Kidney tubule cell (primary cell): ENCODE measurements at regions not wholly inside any gene's neighbourhood (a gene's known extent, or its start where the extent isn't known, plus 50 kb on each side); places are given as distances from the start of the nearest gene placed in this dataset.

Experiments
- DNase-seq: peaks from one replicate; pipeline ENCODE4 v3.0.0-alpha.2; 2018; ENCODE audit warnings: low spot score

GRCh38 chr20:63100174-63100925 lies 93.6 kb upstream of the BHLHE23 start:
- DNase-seq: no peak

DNA sequence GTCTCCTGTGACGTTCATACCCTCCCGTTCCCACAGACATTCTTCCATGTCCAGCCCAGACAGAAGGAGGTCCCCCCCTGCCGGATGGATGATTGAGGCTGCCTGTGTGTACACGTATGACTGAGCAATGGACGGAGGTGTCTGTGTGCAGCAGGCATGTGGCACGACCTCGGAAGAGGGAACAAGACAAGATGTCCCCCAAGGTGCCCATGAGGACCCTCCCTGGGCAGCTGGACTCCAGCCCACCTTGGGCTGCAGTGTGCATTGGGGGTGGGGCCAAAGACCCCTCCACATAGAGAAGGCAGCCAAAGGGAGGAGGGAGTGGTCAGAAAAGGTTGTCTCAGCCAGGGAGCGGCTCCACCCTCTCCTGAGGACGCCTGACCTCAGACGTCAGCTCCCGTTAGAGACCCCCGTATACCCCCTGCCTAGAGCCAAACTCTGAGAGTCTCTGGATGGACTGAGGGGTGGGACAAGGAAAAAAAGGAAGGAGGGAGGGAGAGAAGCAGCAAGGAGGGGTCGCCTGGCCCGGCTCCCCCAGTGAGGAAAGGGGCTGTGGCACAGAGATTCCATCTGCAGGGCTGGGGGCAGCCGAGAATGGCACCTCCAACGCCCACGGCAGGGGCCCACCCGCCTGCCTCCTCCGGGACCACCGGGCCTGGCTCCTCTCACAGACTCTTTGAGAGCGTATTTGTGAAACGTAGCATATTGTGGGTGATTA lies 92.9 kb upstream of the BHLHE23 start:
- DNase-seq: no peak

- no peak for DNase-seq
Observed at GRCh38 chr20:63098195-63098810, 91.5 kb upstream of the BHLHE23 start.

DNA sequence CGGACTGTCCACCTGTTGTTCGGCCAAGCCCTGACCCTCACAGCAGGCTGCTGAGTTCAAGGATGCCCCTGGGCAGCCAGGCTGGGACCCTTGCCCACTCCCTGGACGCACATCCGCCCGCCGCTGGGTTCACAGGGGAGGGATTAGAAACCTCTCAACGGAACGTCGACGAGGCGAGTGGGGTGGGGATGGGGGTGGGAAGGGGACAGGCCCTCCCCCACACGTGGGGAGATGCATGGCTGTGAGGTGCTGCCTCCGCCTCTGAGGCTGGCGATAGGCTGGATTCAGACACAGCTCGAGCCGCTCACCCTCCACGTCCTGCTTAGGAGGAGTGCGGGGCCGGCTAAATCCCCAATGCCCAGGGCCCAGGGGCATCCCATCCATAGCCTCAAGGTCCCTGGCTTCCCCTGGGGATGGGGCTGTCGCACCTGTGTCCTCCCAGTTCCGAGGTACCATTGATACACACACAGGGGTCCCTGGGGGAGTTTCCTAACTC lies 90.6 kb upstream of the BHLHE23 start:
- DNase-seq: no peak

GRCh38 chr20:63096681-63097335 lies 90.0 kb upstream of the BHLHE23 start:
- no peak for DNase-seq

GRCh38 chr20:63095718-63096654 lies 89.2 kb upstream of the BHLHE23 start:
- DNase-seq: no peak

- DNase-seq: no peak
Observed at GRCh38 chr20:63094767-63095499, 88.2 kb upstream of the BHLHE23 start.

DNA sequence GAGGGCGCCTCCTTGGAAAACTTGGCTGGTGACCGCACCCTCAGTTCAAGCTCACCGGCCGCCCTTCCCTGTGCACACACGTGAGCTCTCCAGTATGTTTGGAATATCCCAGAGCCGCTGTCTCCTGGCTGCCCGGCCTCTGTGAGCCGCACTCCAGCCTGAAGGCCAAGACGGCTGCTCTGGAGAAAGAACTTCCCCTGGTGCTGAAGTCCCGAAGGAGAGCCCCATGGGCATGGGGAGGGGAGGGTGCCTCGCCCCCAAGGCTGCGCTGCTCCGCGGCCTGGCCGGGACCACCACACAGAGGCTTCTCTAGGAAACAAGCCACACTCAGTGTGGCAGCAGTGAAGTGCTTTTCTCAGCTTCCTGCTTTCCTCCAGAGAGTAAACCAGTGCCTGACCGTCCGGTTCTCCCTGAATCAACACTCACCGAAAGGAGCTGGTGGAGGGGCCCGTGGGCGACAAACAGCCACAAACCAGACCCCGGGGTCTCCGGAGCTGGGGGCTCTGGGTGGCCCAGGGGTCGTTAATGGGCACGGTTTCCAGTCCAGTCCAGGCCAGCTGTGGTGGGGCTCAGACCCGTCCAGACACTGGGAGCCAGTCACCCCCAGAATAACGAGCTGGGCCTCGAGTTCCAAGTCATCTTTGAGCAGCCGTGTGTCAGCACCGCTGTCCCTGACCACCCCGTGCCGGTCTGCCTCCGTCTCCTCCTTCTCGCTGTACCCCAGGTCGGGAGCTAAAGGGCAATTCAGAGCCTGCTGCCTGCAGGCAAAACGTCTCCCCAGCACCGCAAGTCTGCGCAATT lies 87.4 kb upstream of the BHLHE23 start:
- DNase-seq: no peak

- DNase-seq: no peak
Observed at GRCh38 chr20:63092660-63093215, 86.0 kb upstream of the BHLHE23 start.

- no peak for DNase-seq
Observed at GRCh38 chr20:63091901-63092659, 85.3 kb upstream of the BHLHE23 start.

- DNase-seq: no peak
Observed at GRCh38 chr20:63090682-63091571, 84.2 kb upstream of the BHLHE23 start.

DNA sequence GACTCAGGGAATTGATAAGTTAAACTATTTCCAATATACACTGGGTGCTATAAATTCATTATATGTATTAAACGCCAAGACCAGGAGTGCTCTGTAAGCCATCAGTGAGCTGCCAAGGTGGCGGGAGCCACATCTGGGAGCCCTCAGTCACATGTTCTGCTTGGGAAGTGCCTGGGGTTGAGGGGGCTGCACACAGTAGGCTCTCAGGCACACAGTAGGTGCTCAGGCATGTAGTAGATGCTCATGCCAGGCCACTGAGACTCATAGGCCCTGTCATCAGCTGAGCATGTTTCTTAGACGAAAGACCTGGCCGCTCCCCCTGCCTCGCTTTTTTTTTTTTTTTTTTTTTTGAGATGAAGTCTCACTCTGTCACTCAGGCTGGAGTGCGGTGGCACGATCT lies 83.3 kb upstream of the BHLHE23 start:
- no peak for DNase-seq

GRCh38 chr20:63089051-63089907 lies 82.5 kb upstream of the BHLHE23 start:
- DNase-seq: no peak

- no peak for DNase-seq
Observed at GRCh38 chr20:63087872-63088680, 81.3 kb upstream of the BHLHE23 start.

DNA sequence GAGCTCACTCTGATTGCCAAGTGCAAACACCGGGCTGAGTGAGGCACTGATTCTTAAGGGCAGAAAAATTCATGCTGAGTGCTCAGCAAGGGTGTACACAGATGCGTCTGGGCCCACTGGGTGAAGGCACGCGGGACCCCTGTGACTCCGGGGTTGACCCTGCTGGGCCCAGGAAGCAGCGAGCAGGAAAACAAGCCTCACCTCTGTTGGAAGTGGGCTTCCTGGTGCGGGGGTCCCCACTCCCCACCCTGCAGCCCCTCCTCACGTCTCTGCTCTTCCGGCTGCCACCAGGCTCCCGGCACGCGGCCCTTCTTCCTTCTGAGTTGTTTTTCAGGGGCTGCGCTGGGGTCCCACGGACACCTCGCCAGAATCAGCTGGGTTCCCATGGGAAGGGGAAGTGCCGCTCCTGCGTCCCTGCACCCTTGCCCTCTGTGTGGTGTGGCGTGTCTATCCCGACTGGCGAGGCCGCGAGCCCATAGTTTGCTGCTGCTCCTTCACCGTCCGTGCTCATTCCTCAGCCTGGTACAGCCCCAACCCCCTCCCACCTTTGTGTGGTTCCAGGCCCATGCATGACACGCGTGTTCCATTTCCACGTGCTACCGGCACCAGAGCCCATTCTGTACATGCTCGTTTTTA lies 80.6 kb upstream of the BHLHE23 start:
- DNase-seq: no peak
